Liver (tissue), 8 donors: ENCODE measurements at regions not wholly inside any gene's neighbourhood (a gene's known extent, or its start where the extent isn't known, plus 50 kb on each side); places are given as distances from the start of the nearest gene placed in this dataset.

Source experiments
- DNase-seq: peaks from one replicate; pipeline ENCODE4 v3.0.0-alpha.2; 2017; ENCODE audit warnings: low spot score
- H3K27ac ChIP-seq, 2 donors: one replicate each; pipeline ENCODE4 v1.7.0; 2013; ENCODE audit warnings: inconsistent platforms in 2 of 2, low read length in 2 of 2, control low read depth in 1 of 2, low read depth in 1 of 2, mild to moderate bottlenecking in 1 of 2
- H3K27me3 ChIP-seq, 4 donors: one replicate each; pipeline versions ENCODE4 v1.6.1 to v1.7.0; 2013; ENCODE audit warnings: low read length in 3 of 4, inconsistent platforms in 1 of 4, mild to moderate bottlenecking in 1 of 4, moderate library complexity in 1 of 4; ENCODE audit not compliant: control insufficient read depth in 4 of 4, insufficient read depth in 4 of 4
- H3K36me3 ChIP-seq, 4 donors: one replicate each; pipeline versions ENCODE4 v1.6.1 to v1.7.0; 2013; ENCODE audit warnings: low read length in 3 of 4, mild to moderate bottlenecking in 3 of 4, low read depth in 1 of 4, moderate library complexity in 1 of 4; ENCODE audit not compliant: control insufficient read depth in 4 of 4, insufficient read depth in 3 of 4
- H3K4me1 ChIP-seq, 4 donors: one replicate each; pipeline versions ENCODE4 v1.6.1 to v1.7.0; 2013; ENCODE audit warnings: low read length in 3 of 4, mild to moderate bottlenecking in 3 of 4, moderate library complexity in 1 of 4; ENCODE audit not compliant: control insufficient read depth in 4 of 4, insufficient read depth in 4 of 4
- H3K4me3 ChIP-seq, 3 donors: one replicate each; pipeline versions ENCODE4 v1.6.1 to v1.7.0; 2013; ENCODE audit warnings: low read length in 3 of 3, control low read depth in 1 of 3, low read depth in 1 of 3, mild to moderate bottlenecking in 1 of 3
- H3K9ac ChIP-seq, 2 donors: one replicate each; pipeline ENCODE4 v1.7.0; 2013; ENCODE audit warnings: low read length in 2 of 2, mild to moderate bottlenecking in 2 of 2, moderate library complexity in 2 of 2, control low read depth in 1 of 2, low read depth in 1 of 2
- H3K9me3 ChIP-seq, 4 donors: one replicate each; pipeline versions ENCODE4 v1.6.1 to v1.7.0; 2013; ENCODE audit warnings: low read length in 3 of 4; ENCODE audit not compliant: control insufficient read depth in 4 of 4
- EGR1 ChIP-seq, 2 donors: IDR thresholded peaks; 2 replicates each; pipeline ENCODE4 v1.6.1; 2016 to 2018; ENCODE audit warnings: antibody characterized with exemption in 2 of 2, low read depth in 2 of 2
- FOXA2 ChIP-seq: IDR thresholded peaks from 2 replicates; pipeline ENCODE4 v1.6.1; 2016; ENCODE audit warnings: antibody characterized with exemption
- GABPA ChIP-seq, 2 donors: IDR thresholded peaks in 1 of 2; conservative IDR thresholded peaks in 1 of 2; 2 replicates each; pipeline ENCODE4 v1.6.1; 2016; ENCODE audit warnings: antibody characterized with exemption in 2 of 2, mild to moderate bottlenecking in 1 of 2, moderate library complexity in 1 of 2
- HNF4A ChIP-seq, 2 donors: conservative IDR thresholded peaks; 2 replicates each; pipeline ENCODE4 v1.6.1; 2016; ENCODE audit warnings: antibody characterized with exemption in 2 of 2, mild to moderate bottlenecking in 2 of 2
- HNF4G ChIP-seq: IDR thresholded peaks from 2 replicates; pipeline ENCODE4 v1.6.1; 2016; ENCODE audit warnings: antibody characterized with exemption
- JUND ChIP-seq, 2 donors: IDR thresholded peaks; 2 replicates each; pipeline ENCODE4 v1.6.1; 2016; ENCODE audit warnings: antibody characterized with exemption in 2 of 2
- NR2F2 ChIP-seq: IDR thresholded peaks from 2 replicates; pipeline ENCODE4 v1.6.1; 2016; ENCODE audit warnings: antibody characterized with exemption
- RAD21 ChIP-seq, 2 donors: IDR thresholded peaks; 2 replicates each; pipeline ENCODE4 v1.6.1; 2016; ENCODE audit warnings: antibody characterized with exemption in 2 of 2, mild to moderate bottlenecking in 2 of 2
- RXRA ChIP-seq, 2 donors: IDR thresholded peaks; 2 replicates each; pipeline ENCODE4 v1.6.1; 2017 to 2018; ENCODE audit warnings: antibody characterized with exemption in 2 of 2, mild to moderate bottlenecking in 1 of 2
- SP1 ChIP-seq: IDR thresholded peaks from 2 replicates; pipeline ENCODE4 v1.6.1; 2018; ENCODE audit warnings: antibody characterized with exemption, mild to moderate bottlenecking
- TAF1 ChIP-seq: conservative IDR thresholded peaks from 2 replicates; pipeline ENCODE4 v1.6.1; 2016; ENCODE audit warnings: antibody characterized with exemption, mild to moderate bottlenecking
- YY1 ChIP-seq: IDR thresholded peaks from 2 replicates; pipeline ENCODE4 v1.6.1; 2016; ENCODE audit warnings: antibody characterized with exemption, mild to moderate bottlenecking
- WGBS: extraction: QIAGEN DNeasy Blood & Tissue Kit; methylation state at CpG from one replicate; pipeline ENCODE4 v1.1.7; 2013; 5-methylcytosine and 5-hydroxymethylcytosine counted together
- TF ChIP-seq, protein P1 (sequence below): IDR thresholded peaks from 2 replicates; pipeline ENCODE4 v1.6.1; 2016; ENCODE audit warnings: antibody characterized with exemption
- TF ChIP-seq, protein P2 (sequence below): IDR thresholded peaks from 2 replicates; pipeline ENCODE4 v1.6.1; 2016; ENCODE audit warnings: antibody characterized with exemption
- TF ChIP-seq, protein P3 (sequence below): IDR thresholded peaks from 2 replicates; pipeline ENCODE4 v1.6.1; 2016; ENCODE audit warnings: antibody characterized with exemption
- TF ChIP-seq, protein P4 (sequence below): fragments of 150-350 bp; IDR thresholded peaks from 2 replicates; pipeline ENCODE4 v1.5.1; 2017; ENCODE audit warnings: improper control_type of control experiment, low read depth, low read length; ENCODE audit not compliant: missing input control
- TF ChIP-seq, protein P5 (sequence below): IDR thresholded peaks from 2 replicates; pipeline ENCODE4 v1.6.1; 2016; ENCODE audit warnings: antibody characterized with exemption, mild to moderate bottlenecking
- donor health status: healthy.
- donor health status: healthy.
- donor health status: healthy.
- donor health status: healthy.
- donor health status: healthy.

DNA sequence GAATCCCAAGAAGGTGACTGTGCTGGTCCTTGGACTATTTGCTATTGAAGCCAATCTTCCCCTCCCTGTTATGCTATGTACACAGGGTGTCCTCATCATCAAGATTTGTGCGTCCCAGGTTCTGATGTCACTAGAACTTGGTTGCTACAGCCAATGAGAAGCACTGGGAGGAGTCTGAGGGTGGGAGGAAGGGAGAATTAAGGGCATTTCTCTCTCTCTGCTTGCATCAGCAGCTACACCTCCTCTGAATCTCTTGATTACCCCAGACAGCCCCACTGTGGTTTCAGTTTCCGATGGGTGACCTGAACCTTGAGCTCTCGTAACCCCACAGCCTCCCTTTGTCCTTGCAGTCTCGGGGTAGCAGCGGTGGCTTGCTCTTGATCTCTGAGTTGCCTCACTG lies 212.4 kb upstream of the SESN3 start:
- no peaks in the 10 kb centered on the region for H3K4me1 ChIP-seq
- no peaks in the 10 kb centered on the region for H3K27me3 ChIP-seq
- TF ChIP-seq, protein P1, sequence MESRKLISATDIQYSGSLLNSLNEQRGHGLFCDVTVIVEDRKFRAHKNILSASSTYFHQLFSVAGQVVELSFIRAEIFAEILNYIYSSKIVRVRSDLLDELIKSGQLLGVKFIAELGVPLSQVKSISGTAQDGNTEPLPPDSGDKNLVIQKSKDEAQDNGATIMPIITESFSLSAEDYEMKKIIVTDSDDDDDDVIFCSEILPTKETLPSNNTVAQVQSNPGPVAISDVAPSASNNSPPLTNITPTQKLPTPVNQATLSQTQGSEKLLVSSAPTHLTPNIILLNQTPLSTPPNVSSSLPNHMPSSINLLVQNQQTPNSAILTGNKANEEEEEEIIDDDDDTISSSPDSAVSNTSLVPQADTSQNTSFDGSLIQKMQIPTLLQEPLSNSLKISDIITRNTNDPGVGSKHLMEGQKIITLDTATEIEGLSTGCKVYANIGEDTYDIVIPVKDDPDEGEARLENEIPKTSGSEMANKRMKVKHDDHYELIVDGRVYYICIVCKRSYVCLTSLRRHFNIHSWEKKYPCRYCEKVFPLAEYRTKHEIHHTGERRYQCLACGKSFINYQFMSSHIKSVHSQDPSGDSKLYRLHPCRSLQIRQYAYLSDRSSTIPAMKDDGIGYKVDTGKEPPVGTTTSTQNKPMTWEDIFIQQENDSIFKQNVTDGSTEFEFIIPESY = no peak
- TF ChIP-seq, protein P2, sequence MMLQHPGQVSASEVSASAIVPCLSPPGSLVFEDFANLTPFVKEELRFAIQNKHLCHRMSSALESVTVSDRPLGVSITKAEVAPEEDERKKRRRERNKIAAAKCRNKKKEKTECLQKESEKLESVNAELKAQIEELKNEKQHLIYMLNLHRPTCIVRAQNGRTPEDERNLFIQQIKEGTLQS = no peak
- TF ChIP-seq NR2F2 (no peak), EGR1 (IDR thresholded peaks at IDR 0.05; ENCODE audit: low read depth in 2 of 2) (no peak), SP1 (no peak), RXRA (IDR thresholded peaks at IDR 0.05) (no peak), GABPA (IDR thresholded peaks at IDR 0.05 in 1 of 2, conservative IDR thresholded peaks at IDR 0.05 in 1 of 2) (no peak), YY1 (no peak), RAD21 (IDR thresholded peaks at IDR 0.05) (no peak), HNF4A (conservative IDR thresholded peaks at IDR 0.05) (no peak), JUND (IDR thresholded peaks at IDR 0.05) (no peak), TAF1 (no peak), FOXA2 (no peak), HNF4G (no peak)
- TF ChIP-seq, protein P3, sequence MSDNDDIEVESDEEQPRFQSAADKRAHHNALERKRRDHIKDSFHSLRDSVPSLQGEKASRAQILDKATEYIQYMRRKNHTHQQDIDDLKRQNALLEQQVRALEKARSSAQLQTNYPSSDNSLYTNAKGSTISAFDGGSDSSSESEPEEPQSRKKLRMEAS = no peak
- TF ChIP-seq, protein P4, sequence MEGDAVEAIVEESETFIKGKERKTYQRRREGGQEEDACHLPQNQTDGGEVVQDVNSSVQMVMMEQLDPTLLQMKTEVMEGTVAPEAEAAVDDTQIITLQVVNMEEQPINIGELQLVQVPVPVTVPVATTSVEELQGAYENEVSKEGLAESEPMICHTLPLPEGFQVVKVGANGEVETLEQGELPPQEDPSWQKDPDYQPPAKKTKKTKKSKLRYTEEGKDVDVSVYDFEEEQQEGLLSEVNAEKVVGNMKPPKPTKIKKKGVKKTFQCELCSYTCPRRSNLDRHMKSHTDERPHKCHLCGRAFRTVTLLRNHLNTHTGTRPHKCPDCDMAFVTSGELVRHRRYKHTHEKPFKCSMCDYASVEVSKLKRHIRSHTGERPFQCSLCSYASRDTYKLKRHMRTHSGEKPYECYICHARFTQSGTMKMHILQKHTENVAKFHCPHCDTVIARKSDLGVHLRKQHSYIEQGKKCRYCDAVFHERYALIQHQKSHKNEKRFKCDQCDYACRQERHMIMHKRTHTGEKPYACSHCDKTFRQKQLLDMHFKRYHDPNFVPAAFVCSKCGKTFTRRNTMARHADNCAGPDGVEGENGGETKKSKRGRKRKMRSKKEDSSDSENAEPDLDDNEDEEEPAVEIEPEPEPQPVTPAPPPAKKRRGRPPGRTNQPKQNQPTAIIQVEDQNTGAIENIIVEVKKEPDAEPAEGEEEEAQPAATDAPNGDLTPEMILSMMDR = no peak
- TF ChIP-seq, protein P5, sequence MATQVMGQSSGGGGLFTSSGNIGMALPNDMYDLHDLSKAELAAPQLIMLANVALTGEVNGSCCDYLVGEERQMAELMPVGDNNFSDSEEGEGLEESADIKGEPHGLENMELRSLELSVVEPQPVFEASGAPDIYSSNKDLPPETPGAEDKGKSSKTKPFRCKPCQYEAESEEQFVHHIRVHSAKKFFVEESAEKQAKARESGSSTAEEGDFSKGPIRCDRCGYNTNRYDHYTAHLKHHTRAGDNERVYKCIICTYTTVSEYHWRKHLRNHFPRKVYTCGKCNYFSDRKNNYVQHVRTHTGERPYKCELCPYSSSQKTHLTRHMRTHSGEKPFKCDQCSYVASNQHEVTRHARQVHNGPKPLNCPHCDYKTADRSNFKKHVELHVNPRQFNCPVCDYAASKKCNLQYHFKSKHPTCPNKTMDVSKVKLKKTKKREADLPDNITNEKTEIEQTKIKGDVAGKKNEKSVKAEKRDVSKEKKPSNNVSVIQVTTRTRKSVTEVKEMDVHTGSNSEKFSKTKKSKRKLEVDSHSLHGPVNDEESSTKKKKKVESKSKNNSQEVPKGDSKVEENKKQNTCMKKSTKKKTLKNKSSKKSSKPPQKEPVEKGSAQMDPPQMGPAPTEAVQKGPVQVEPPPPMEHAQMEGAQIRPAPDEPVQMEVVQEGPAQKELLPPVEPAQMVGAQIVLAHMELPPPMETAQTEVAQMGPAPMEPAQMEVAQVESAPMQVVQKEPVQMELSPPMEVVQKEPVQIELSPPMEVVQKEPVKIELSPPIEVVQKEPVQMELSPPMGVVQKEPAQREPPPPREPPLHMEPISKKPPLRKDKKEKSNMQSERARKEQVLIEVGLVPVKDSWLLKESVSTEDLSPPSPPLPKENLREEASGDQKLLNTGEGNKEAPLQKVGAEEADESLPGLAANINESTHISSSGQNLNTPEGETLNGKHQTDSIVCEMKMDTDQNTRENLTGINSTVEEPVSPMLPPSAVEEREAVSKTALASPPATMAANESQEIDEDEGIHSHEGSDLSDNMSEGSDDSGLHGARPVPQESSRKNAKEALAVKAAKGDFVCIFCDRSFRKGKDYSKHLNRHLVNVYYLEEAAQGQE = no peak
- no peak overlapping the region for H3K4me3 ChIP-seq
- H3K27ac ChIP-seq = no peak overlapping the region
- no peaks in the 10 kb centered on the region for H3K9me3 ChIP-seq
- 70% methylated on average over 5 of the region's 5 CpGs for WGBS
- no peaks in the 10 kb centered on the region for H3K36me3 ChIP-seq
- no peak for DNase-seq
- H3K9ac ChIP-seq = no peak overlapping the region
